Right lobe of liver (tissue), 6 donors: ENCODE measurements at regions not wholly inside any gene's neighbourhood (a gene's known extent, or its start where the extent isn't known, plus 50 kb on each side); places are given as distances from the start of the nearest gene placed in this dataset.

Experiments
- ATAC-seq, 4 donors: fragments of 200-7000 bp; cut with Tn5 transposase; one replicate each; pipeline ENCODE4 v1.9.1; 2020; ENCODE audit warnings: mild to moderate bottlenecking in 4 of 4, moderate library complexity in 4 of 4
- DNase-seq, 3 donors: peaks; one replicate each; pipeline ENCODE4 v3.0.0-alpha.2; 2020
- H3K27ac ChIP-seq, 3 donors: fragments of 200-600 bp; one replicate each; pipeline ENCODE4 v1.8.0; 2022
- H3K27me3 ChIP-seq, 2 donors: fragments of 200-600 bp; one replicate each; pipeline ENCODE4 v1.8.0; 2022
- H3K36me3 ChIP-seq, 4 donors: fragments of 200-600 bp; sonication (generic) in 1 of 4; one replicate each; pipeline versions ENCODE4 v1.5.1 to v1.8.0; 2017 to 2022; ENCODE audit warnings: control low read depth in 1 of 4
- H3K4me1 ChIP-seq, 4 donors: fragments of 200-600 bp; sonication (generic) in 1 of 4; one replicate each; pipeline versions ENCODE4 v1.5.1 to v1.8.0; 2017 to 2022; ENCODE audit warnings: control low read depth in 1 of 4
- H3K4me3 ChIP-seq, 3 donors: fragments of 200-600 bp; one replicate each; pipeline ENCODE4 v1.8.0; 2022
- H3K9me3 ChIP-seq, 4 donors: fragments of 200-600 bp; sonication (generic) in 1 of 4; one replicate each; pipeline versions ENCODE4 v1.5.1 to v1.8.0; 2017 to 2022; ENCODE audit warnings: control low read depth in 1 of 4
- POLR2A ChIP-seq: fragments of 450-650 bp; IDR thresholded peaks from one replicate; pipeline ENCODE4 v1.6.1; 2017; ENCODE audit warnings: antibody characterized with exemption, mild to moderate bottlenecking
- WGBS: methylation state at CpG from one replicate; pipeline ENCODE4 v1.1.6; 2018; ENCODE audit warnings: low coverage, low lambda C conversion rate; ENCODE audit not compliant: insufficient coverage; ENCODE audit errors: missing lambda C conversion rate; 5-methylcytosine and 5-hydroxymethylcytosine counted together
- intact Hi-C, 2 donors: fragments of 100-400 bp; cut with DNase I; formaldehyde crosslinking; loops; one replicate each; pipeline versions ENCODE4 v1.11.2 to v1.14.1; 2022
- TF ChIP-seq, protein P1 (sequence below), 4 donors: fragments of 200-600 bp in 3 of 4; fragments of 450-650 bp in 1 of 4; IDR thresholded peaks; one replicate each; pipeline versions ENCODE4 v1.5.1 to v1.8.0; 2016 to 2022; ENCODE audit warnings: antibody characterized with exemption in 4 of 4, mild to moderate bottlenecking in 2 of 4
- donor health status: DM: no; HTN: yes; CAD: no.
- donor health status: DM: no; HTN: no; CAD: no.
- donor health status: DM: no; HTN: no; CAD: no.
- donor health status: DM: no; HTN: yes; CAD: no.
- donor health status: DM: no; HTN: yes; CAD: no.

DNA sequence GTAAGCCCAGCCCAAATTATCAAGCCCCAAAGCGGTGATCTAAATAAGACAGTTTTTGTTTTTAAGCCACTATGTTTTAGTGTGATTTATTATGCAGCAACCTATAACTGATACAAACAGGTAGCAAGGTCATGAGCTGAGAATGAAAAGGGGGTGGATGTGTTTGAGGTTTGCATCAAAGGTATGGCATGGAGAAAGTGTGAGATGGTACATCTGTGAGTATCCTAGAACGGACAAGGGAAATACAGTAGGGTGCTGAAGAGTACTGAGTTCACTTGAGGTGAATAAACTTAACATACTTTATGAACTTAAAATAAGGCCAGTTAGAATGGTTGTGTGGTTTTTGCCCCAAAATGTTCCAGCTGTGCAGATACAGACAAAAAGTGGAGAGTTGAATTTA lies 286.0 kb upstream of the B3GALT2 start:
- 64% methylated on average over 2 of the region's 2 CpGs for WGBS
- H3K27ac ChIP-seq: peak overlapping the region in 1 of 3 donors; percentile 42
- no peaks in the 10 kb centered on the region for H3K27me3 ChIP-seq
- H3K4me1 ChIP-seq: no peaks in the 10 kb centered on the region
- H3K9me3 ChIP-seq: no peaks in the 10 kb centered on the region
- TF ChIP-seq POLR2A: no peak
- TF ChIP-seq, protein P1, sequence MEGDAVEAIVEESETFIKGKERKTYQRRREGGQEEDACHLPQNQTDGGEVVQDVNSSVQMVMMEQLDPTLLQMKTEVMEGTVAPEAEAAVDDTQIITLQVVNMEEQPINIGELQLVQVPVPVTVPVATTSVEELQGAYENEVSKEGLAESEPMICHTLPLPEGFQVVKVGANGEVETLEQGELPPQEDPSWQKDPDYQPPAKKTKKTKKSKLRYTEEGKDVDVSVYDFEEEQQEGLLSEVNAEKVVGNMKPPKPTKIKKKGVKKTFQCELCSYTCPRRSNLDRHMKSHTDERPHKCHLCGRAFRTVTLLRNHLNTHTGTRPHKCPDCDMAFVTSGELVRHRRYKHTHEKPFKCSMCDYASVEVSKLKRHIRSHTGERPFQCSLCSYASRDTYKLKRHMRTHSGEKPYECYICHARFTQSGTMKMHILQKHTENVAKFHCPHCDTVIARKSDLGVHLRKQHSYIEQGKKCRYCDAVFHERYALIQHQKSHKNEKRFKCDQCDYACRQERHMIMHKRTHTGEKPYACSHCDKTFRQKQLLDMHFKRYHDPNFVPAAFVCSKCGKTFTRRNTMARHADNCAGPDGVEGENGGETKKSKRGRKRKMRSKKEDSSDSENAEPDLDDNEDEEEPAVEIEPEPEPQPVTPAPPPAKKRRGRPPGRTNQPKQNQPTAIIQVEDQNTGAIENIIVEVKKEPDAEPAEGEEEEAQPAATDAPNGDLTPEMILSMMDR (IDR thresholded peaks at IDR 0.05): no peak
- ATAC-seq (peak in 3 of 4 donors; percentile 6 to 26 (median 18)), DNase-seq (no peak)
- intact Hi-C loops: no loop called here
- no peak overlapping the region for H3K4me3 ChIP-seq
- no peaks in the 10 kb centered on the region for H3K36me3 ChIP-seq

DNA sequence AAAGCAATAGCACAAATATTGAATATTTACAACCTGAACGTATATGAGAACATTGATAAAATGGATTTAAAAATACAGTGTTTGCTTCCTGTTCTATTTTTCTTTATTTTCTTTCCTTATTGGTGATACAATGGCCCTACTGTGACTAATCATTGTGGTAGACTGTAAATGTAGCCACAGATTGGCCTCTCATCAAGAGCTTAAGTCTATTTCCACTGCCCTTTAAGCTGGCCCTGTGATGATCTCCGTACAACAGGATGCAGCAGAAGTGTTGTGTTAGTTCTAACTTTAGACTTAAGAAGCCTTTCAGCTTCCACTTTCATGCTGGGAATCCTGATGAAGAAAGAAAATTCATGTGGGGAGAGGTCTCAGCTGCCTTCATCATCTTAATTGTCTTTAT lies 285.6 kb upstream of the B3GALT2 start:
- Histone ChIP-seq H3K36me3 (no peaks in the 10 kb centered on the region), H3K27me3 (no peaks in the 10 kb centered on the region), H3K4me1 (no peaks in the 10 kb centered on the region), H3K4me3 (no peak overlapping the region), H3K27ac (no peak overlapping the region), H3K9me3 (no peaks in the 10 kb centered on the region)
- TF ChIP-seq, protein P1 (IDR thresholded peaks at IDR 0.05): no peak
- TF ChIP-seq POLR2A: no peak
- WGBS: 68% methylated on average over 2 of the region's 2 CpGs
- no peak for ATAC-seq
- intact Hi-C loops: no loop called here
- no peak for DNase-seq

DNA sequence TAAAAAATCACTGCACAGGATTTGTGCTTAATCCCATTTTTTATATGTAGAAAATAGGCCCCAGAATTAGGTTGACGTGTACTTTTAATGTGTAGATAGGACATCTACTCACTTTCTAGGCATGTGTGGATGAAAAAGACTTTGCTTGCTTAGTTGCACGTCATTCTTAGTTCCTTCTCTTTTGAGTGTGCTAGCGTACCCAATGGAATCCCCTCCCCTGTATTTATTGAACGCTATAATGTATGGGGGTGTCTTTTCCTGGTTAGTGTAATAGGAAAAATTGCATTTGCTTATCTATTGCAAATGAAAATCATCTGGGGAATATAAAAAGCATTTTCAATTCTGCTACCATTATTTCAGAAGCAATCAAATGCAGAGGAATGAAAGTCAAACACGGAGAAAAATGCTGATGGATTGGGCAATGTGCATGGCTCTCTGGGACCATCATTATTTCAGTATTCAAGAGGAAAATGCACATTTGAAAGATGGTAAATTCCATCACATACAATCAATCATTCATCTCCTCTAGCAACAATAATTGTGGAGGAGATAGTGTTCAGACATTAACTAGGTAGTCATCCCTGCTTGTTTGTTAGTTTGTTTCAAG lies 277.0 kb upstream of the B3GALT2 start:
- 81% methylated on average over 5 of the region's 5 CpGs for WGBS
- no peak overlapping the region for H3K27ac ChIP-seq

DNA sequence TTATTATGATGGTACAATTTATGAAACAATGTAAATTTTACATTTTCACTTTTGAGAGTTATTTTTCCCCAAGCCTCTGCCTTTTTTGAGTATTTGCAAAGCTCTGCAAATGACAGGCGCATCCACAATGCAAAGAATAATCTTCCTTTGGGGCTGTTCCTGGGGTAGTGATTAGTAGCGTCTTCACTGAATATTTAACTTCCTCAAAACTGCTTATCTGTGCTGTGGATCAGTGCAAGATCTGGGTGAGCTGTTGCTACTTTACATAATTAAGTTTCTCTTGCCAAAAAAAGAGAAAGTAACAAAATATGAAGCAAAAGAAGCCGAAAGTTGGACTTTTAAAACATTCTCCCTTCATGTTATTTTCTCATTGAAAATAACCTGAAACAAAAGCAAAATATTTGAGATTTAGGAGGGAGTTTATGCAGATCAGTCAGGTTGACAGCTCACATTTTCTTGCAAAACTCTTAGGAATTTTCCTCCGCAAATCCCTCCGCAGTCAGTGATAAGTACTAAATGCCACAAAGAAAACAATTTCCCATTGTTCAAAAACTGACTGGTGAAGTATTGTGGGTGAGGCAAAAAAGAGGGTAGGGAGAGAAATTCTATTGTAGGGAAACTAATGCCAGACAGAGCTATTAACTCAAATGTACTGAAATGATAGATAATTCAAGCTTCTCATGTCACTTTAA lies 276.4 kb upstream of the B3GALT2 start:
- Histone ChIP-seq H3K4me1 (no peaks in the 10 kb centered on the region), H3K27ac (no peak overlapping the region), H3K36me3 (no peaks in the 10 kb centered on the region), H3K9me3 (no peaks in the 10 kb centered on the region), H3K27me3 (no peaks in the 10 kb centered on the region), H3K4me3 (no peak overlapping the region)
- ATAC-seq (no peak), DNase-seq (no peak)
- 61% methylated on average over 5 of the region's 5 CpGs for WGBS
- intact Hi-C loops: no loop called here
- TF ChIP-seq, protein P1 (IDR thresholded peaks at IDR 0.05): no peak
- TF ChIP-seq POLR2A: no peak

More for the DNA sequence above, 277.0 kb upstream of the B3GALT2 start:
- no peak for DNase-seq
- no peak overlapping the region for H3K4me3 ChIP-seq
- no peaks in the 10 kb centered on the region for H3K27me3 ChIP-seq
- no peak for ATAC-seq
- H3K36me3 ChIP-seq: no peaks in the 10 kb centered on the region
- no peaks in the 10 kb centered on the region for H3K9me3 ChIP-seq
- intact Hi-C loops: no loop called here
- TF ChIP-seq, protein P1 (IDR thresholded peaks at IDR 0.05): no peak
- no peak for TF ChIP-seq POLR2A
- no peaks in the 10 kb centered on the region for H3K4me1 ChIP-seq
